BLaER1 (cell line): ENCODE measurements at regions not wholly inside any gene's neighbourhood (a gene's known extent, or its start where the extent isn't known, plus 50 kb on each side); places are given as distances from the start of the nearest gene placed in this dataset.

ENCODE experiments used
- H3K27ac ChIP-seq: shearing (Covaris generic); formaldehyde crosslinking; 2 replicates; pipeline ENCODE4 v1.8.1; 2022
- H3K27me3 ChIP-seq: shearing (Covaris generic); formaldehyde crosslinking; 2 replicates; pipeline ENCODE4 v1.8.1; 2022
- H3K36me3 ChIP-seq: shearing (Covaris generic); formaldehyde crosslinking; 2 replicates; pipeline ENCODE4 v1.8.1; 2022
- H3K4me1 ChIP-seq: shearing (Covaris generic); formaldehyde crosslinking; 2 replicates; pipeline ENCODE4 v1.8.1; 2022
- H3K4me2 ChIP-seq: shearing (Covaris generic); formaldehyde crosslinking; 2 replicates; pipeline ENCODE4 v1.8.1; 2022
- H3K4me3 ChIP-seq: shearing (Covaris generic); formaldehyde crosslinking; 2 replicates; pipeline ENCODE4 v1.8.1; 2022
- H3K9ac ChIP-seq: shearing (Covaris generic); formaldehyde crosslinking; 2 replicates; pipeline ENCODE4 v1.8.1; 2022
- H3K9me3 ChIP-seq: shearing (Covaris generic); formaldehyde crosslinking; 2 replicates; pipeline ENCODE4 v1.8.1; 2022
- H4K20me1 ChIP-seq: shearing (Covaris generic); formaldehyde crosslinking; 2 replicates; pipeline ENCODE4 v1.8.1; 2022
- Cebpa-rat ChIP-seq: shearing (Covaris generic); IDR thresholded peaks from 2 replicates; pipeline ENCODE4 v1.8.1; 2022

- Histone ChIP-seq H3K27me3 (no peaks in the 10 kb centered on the region), H3K4me3 (no peak overlapping the region), H3K9ac (no peak overlapping the region), H3K36me3 (no peaks in the 10 kb centered on the region), H3K4me2 (0 out of 2 replicates have a peak overlapping the region, but pooled peaks have one; percentile 7), H3K9me3 (no peaks in the 10 kb centered on the region), H4K20me1 (no peaks in the 10 kb centered on the region), H3K4me1 (peaks cover 28% of the 10 kb centered on the region), H3K27ac (no peak overlapping the region)
- no peak for TF ChIP-seq Cebpa-rat
These were observed 93.2 kb downstream of the MRPL36 start for GRCh38 chr5:1706428-1706827.

- Histone ChIP-seq H3K4me1 (peaks cover 30% of the 10 kb centered on the region), H3K27ac (no peak overlapping the region), H3K9me3 (no peaks in the 10 kb centered on the region), H3K36me3 (no peaks in the 10 kb centered on the region), H4K20me1 (no peaks in the 10 kb centered on the region), H3K4me2 (no peak overlapping the region), H3K9ac (no peak overlapping the region), H3K27me3 (no peaks in the 10 kb centered on the region), H3K4me3 (no peak overlapping the region)
- no peak for TF ChIP-seq Cebpa-rat
These were observed 93.6 kb downstream of the MRPL36 start for GRCh38 chr5:1706021-1706420.

- Histone ChIP-seq H3K9ac (no peak overlapping the region), H3K27me3 (no peaks in the 10 kb centered on the region), H4K20me1 (no peaks in the 10 kb centered on the region), H3K36me3 (no peaks in the 10 kb centered on the region), H3K4me1 (peaks cover 35% of the 10 kb centered on the region), H3K4me2 (no peak overlapping the region), H3K4me3 (no peak overlapping the region), H3K27ac (no peak overlapping the region), H3K9me3 (no peaks in the 10 kb centered on the region)
- TF ChIP-seq Cebpa-rat: no peak
These were observed 95.0 kb downstream of the MRPL36 start for GRCh38 chr5:1704676-1705075.

- Histone ChIP-seq H3K4me2 (no peak overlapping the region), H3K9ac (no peak overlapping the region), H3K4me1 (peaks cover 31% of the 10 kb centered on the region), H3K36me3 (no peaks in the 10 kb centered on the region), H3K4me3 (no peak overlapping the region), H3K27ac (no peak overlapping the region), H3K9me3 (no peaks in the 10 kb centered on the region), H4K20me1 (no peaks in the 10 kb centered on the region), H3K27me3 (no peaks in the 10 kb centered on the region)
- TF ChIP-seq Cebpa-rat: no peak
These were observed 95.4 kb downstream of the MRPL36 start for GRCh38 chr5:1704266-1704665.

- H3K4me2 ChIP-seq: no peak overlapping the region
- no peak overlapping the region for H3K27ac ChIP-seq
- H3K4me1 ChIP-seq: peaks cover 23% of the 10 kb centered on the region
- TF ChIP-seq Cebpa-rat: no peak
- no peaks in the 10 kb centered on the region for H3K36me3 ChIP-seq
- no peaks in the 10 kb centered on the region for H3K9me3 ChIP-seq
- H3K4me3 ChIP-seq: no peak overlapping the region
- no peak overlapping the region for H3K9ac ChIP-seq
- H4K20me1 ChIP-seq: no peaks in the 10 kb centered on the region
- no peaks in the 10 kb centered on the region for H3K27me3 ChIP-seq
These were observed 96.1 kb downstream of the MRPL36 start for GRCh38 chr5:1703352-1704050.

GRCh38 chr5:1702318-1702717, 97.3 kb downstream of the MRPL36 start:
- Histone ChIP-seq H3K4me3 (no peak overlapping the region), H3K9me3 (no peaks in the 10 kb centered on the region)

GRCh38 chr5:1701884-1702283, 97.8 kb downstream of the MRPL36 start:
- Histone ChIP-seq H3K27me3 (no peaks in the 10 kb centered on the region), H3K4me2 (no peak overlapping the region)

More at GRCh38 chr5:1702318-1702717, 97.3 kb downstream of the MRPL36 start:
- H3K4me1 ChIP-seq: peaks cover 17% of the 10 kb centered on the region
- no peaks in the 10 kb centered on the region for H4K20me1 ChIP-seq
- H3K9ac ChIP-seq: no peak overlapping the region
- TF ChIP-seq Cebpa-rat: no peak
- H3K27me3 ChIP-seq: no peaks in the 10 kb centered on the region
- no peaks in the 10 kb centered on the region for H3K36me3 ChIP-seq
- no peak overlapping the region for H3K27ac ChIP-seq
- H3K4me2 ChIP-seq: no peak overlapping the region

GRCh38 chr5:1701216-1701864, 98.3 kb downstream of the MRPL36 start:
- Histone ChIP-seq H3K4me3 (no peak overlapping the region), H4K20me1 (no peaks in the 10 kb centered on the region), H3K27ac (no peak overlapping the region), H3K9ac (no peak overlapping the region), H3K27me3 (no peaks in the 10 kb centered on the region), H3K4me2 (no peak overlapping the region; the same call in 1 of the 2 replicates), H3K4me1 (peaks cover 12% of the 10 kb centered on the region), H3K9me3 (no peaks in the 10 kb centered on the region), H3K36me3 (no peaks in the 10 kb centered on the region)
- no peak for TF ChIP-seq Cebpa-rat

More at GRCh38 chr5:1701884-1702283, 97.8 kb downstream of the MRPL36 start:
- no peaks in the 10 kb centered on the region for H3K36me3 ChIP-seq
- no peaks in the 10 kb centered on the region for H3K9me3 ChIP-seq
- H3K4me1 ChIP-seq: peaks cover 13% of the 10 kb centered on the region
- H3K9ac ChIP-seq: no peak overlapping the region
- H3K4me3 ChIP-seq: no peak overlapping the region
- no peaks in the 10 kb centered on the region for H4K20me1 ChIP-seq
- no peak for TF ChIP-seq Cebpa-rat
- H3K27ac ChIP-seq: no peak overlapping the region

- no peak for TF ChIP-seq Cebpa-rat
- Histone ChIP-seq H3K4me1 (peaks cover 12% of the 10 kb centered on the region), H3K4me3 (no peak overlapping the region), H3K4me2 (no peak overlapping the region), H4K20me1 (no peaks in the 10 kb centered on the region), H3K9me3 (no peaks in the 10 kb centered on the region), H3K27ac (no peak overlapping the region), H3K9ac (no peak overlapping the region), H3K27me3 (no peaks in the 10 kb centered on the region), H3K36me3 (no peaks in the 10 kb centered on the region)
These were observed 100.2 kb downstream of the MRPL36 start for GRCh38 chr5:1699394-1699793.

GRCh38 chr5:1698589-1699316, 100.9 kb downstream of the MRPL36 start:
- Histone ChIP-seq H3K4me1 (peaks cover 12% of the 10 kb centered on the region), H4K20me1 (no peaks in the 10 kb centered on the region), H3K4me3 (no peak overlapping the region), H3K27ac (no peak overlapping the region), H3K9me3 (no peaks in the 10 kb centered on the region), H3K9ac (no peak overlapping the region), H3K4me2 (no peak overlapping the region), H3K36me3 (no peaks in the 10 kb centered on the region), H3K27me3 (no peaks in the 10 kb centered on the region)
- no peak for TF ChIP-seq Cebpa-rat
